ENCODE measurements at regions not wholly inside any gene's neighbourhood (a gene's known extent, or its start where the extent isn't known, plus 50 kb on each side); places are given as distances from the start of the nearest gene placed in this dataset.

- no peak for DNase-seq (ENCODE audit: extremely low spot score, unreplicated experiment)
- Mint-ChIP-seq H3K4me1 (ENCODE audit: unreplicated experiment) (peaks cover 45% of the 10 kb centered on the region), H3K4me3 (ENCODE audit: unreplicated experiment) (no peak overlapping the region), H3K9me3 (ENCODE audit: unreplicated experiment) (no peaks in the 10 kb centered on the region), H3K27me3 (ENCODE audit: unreplicated experiment) (no peaks in the 10 kb centered on the region), H3K27ac (ENCODE audit: unreplicated experiment) (no peak overlapping the region), H3K36me3 (ENCODE audit: unreplicated experiment) (no peaks in the 10 kb centered on the region)
- TF ChIP-seq CTCF (IDR thresholded peaks at IDR 0.05) = no peak
Measured at GRCh38 chr11:15779518-15779917, 576.8 kb downstream of the SOX6 start.

GRCh38 chr11:15780382-15780781, 576.0 kb downstream of the SOX6 start:
- Mint-ChIP-seq H3K27me3 (ENCODE audit: unreplicated experiment) (no peaks in the 10 kb centered on the region), H3K4me1 (ENCODE audit: unreplicated experiment) (peaks cover 36% of the 10 kb centered on the region), H3K27ac (ENCODE audit: unreplicated experiment) (no peak overlapping the region), H3K4me3 (ENCODE audit: unreplicated experiment) (no peak overlapping the region), H3K36me3 (ENCODE audit: unreplicated experiment) (no peaks in the 10 kb centered on the region), H3K9me3 (ENCODE audit: unreplicated experiment) (no peaks in the 10 kb centered on the region)
- TF ChIP-seq CTCF (IDR thresholded peaks at IDR 0.05) = no peak
- no peak for DNase-seq (ENCODE audit: extremely low spot score, unreplicated experiment)

GRCh38 chr11:15780837-15781236, 575.5 kb downstream of the SOX6 start:
- no peak overlapping the region for H3K4me3 Mint-ChIP-seq (ENCODE audit: unreplicated experiment)
- no peak for TF ChIP-seq CTCF (IDR thresholded peaks at IDR 0.05)
- H3K27ac Mint-ChIP-seq (ENCODE audit: unreplicated experiment) = no peak overlapping the region

GRCh38 chr11:15783619-15784018, 572.7 kb downstream of the SOX6 start:
- Mint-ChIP-seq H3K27me3 (ENCODE audit: unreplicated experiment) (no peaks in the 10 kb centered on the region), H3K27ac (ENCODE audit: unreplicated experiment) (no peak overlapping the region), H3K4me1 (ENCODE audit: unreplicated experiment) (peaks cover 18% of the 10 kb centered on the region), H3K36me3 (ENCODE audit: unreplicated experiment) (no peaks in the 10 kb centered on the region), H3K9me3 (ENCODE audit: unreplicated experiment) (no peaks in the 10 kb centered on the region), H3K4me3 (ENCODE audit: unreplicated experiment) (no peak overlapping the region)
- TF ChIP-seq CTCF (IDR thresholded peaks at IDR 0.05) = no peak
- DNase-seq (ENCODE audit: extremely low spot score, unreplicated experiment) = no peak

More at GRCh38 chr11:15780837-15781236, 575.5 kb downstream of the SOX6 start:
- DNase-seq (ENCODE audit: extremely low spot score, unreplicated experiment) = no peak
- no peaks in the 10 kb centered on the region for H3K36me3 Mint-ChIP-seq (ENCODE audit: unreplicated experiment)
- no peaks in the 10 kb centered on the region for H3K9me3 Mint-ChIP-seq (ENCODE audit: unreplicated experiment)
- peaks cover 31% of the 10 kb centered on the region for H3K4me1 Mint-ChIP-seq (ENCODE audit: unreplicated experiment)
- no peaks in the 10 kb centered on the region for H3K27me3 Mint-ChIP-seq (ENCODE audit: unreplicated experiment)

GRCh38 chr11:15793043-15793996, 563.0 kb downstream of the SOX6 start:
- H3K4me1 Mint-ChIP-seq (ENCODE audit: unreplicated experiment) = no peaks in the 10 kb centered on the region
- H3K36me3 Mint-ChIP-seq (ENCODE audit: unreplicated experiment) = no peaks in the 10 kb centered on the region
- H3K9me3 Mint-ChIP-seq (ENCODE audit: unreplicated experiment) = peaks cover 17% of the 10 kb centered on the region
- no peak overlapping the region for H3K4me3 Mint-ChIP-seq (ENCODE audit: unreplicated experiment)
- no peak for TF ChIP-seq CTCF (IDR thresholded peaks at IDR 0.05)
- DNase-seq (ENCODE audit: extremely low spot score, unreplicated experiment) = no peak
- no peak overlapping the region for H3K27ac Mint-ChIP-seq (ENCODE audit: unreplicated experiment)
- no peaks in the 10 kb centered on the region for H3K27me3 Mint-ChIP-seq (ENCODE audit: unreplicated experiment)

Measured in osteocyte (in vitro differentiated cells).